AG04449 (cell line): ENCODE measurements at regions not wholly inside any gene's neighbourhood (a gene's known extent, or its start where the extent isn't known, plus 50 kb on each side); places are given as distances from the start of the nearest gene placed in this dataset.

ENCODE experiments used
- CTCF ChIA-PET: fragments of 350-600 bp; formaldehyde crosslinking; extraction: SDS; loops from one replicate; lab custom pipeline; 2021; ENCODE audit warnings: antibody characterized with exemption; lab: Yijun Ruan, JAX
- POLR2A ChIA-PET: fragments of 400-600, 350-600 bp; formaldehyde crosslinking; extraction: SDS; loops from one replicate; lab custom pipeline; 2020; ENCODE audit warnings: antibody characterized with exemption, inconsistent platforms; lab: Yijun Ruan, JAX
- DNase-seq: peaks from one replicate; pipeline ENCODE4 v3.0.0-alpha.2; 2010; ENCODE audit warnings: low read depth, low spot score
- H3K4me3 ChIP-seq: 2 replicates; pipeline ENCODE4 v1.5.1; 2011; ENCODE audit warnings: low read depth, mild to moderate bottlenecking, control low read depth, low read length
- TF ChIP-seq, protein P1 (sequence below): IDR thresholded peaks from one replicate; pipeline ENCODE4 v1.5.1; 2011; ENCODE audit warnings: mild to moderate bottlenecking, moderate library complexity, low read length, control low read depth, inconsistent platforms; ENCODE audit not compliant: insufficient read depth; ENCODE audit errors: missing control alignments

- TF ChIP-seq, protein P1, sequence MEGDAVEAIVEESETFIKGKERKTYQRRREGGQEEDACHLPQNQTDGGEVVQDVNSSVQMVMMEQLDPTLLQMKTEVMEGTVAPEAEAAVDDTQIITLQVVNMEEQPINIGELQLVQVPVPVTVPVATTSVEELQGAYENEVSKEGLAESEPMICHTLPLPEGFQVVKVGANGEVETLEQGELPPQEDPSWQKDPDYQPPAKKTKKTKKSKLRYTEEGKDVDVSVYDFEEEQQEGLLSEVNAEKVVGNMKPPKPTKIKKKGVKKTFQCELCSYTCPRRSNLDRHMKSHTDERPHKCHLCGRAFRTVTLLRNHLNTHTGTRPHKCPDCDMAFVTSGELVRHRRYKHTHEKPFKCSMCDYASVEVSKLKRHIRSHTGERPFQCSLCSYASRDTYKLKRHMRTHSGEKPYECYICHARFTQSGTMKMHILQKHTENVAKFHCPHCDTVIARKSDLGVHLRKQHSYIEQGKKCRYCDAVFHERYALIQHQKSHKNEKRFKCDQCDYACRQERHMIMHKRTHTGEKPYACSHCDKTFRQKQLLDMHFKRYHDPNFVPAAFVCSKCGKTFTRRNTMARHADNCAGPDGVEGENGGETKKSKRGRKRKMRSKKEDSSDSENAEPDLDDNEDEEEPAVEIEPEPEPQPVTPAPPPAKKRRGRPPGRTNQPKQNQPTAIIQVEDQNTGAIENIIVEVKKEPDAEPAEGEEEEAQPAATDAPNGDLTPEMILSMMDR = no peak
- CTCF ChIA-PET = no interaction called here
- DNase-seq = no peak
- POLR2A ChIA-PET = no interaction called here
- no peak overlapping the region for H3K4me3 ChIP-seq
Observed at GRCh38 chr4:45199736-45200135, 473.4 kb upstream of the GNPDA2 start.

DNA sequence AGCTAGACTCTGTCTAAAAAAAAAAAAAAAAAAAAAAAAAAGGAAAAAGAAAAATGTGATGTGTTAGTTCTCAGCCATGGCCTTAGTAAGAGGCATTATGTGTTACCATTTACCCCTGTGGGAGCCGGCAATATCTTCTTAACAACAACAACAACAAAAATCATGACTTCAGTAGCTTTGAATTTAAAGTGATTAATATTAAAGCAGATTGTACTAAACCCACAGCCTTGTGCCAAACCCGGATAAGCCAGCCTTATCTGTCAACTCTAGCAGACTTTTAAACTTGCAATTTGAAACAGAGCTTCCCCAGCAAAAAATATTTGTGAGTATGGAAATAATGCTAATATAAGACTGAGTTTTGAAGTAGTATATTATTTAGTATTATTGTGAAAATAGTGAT, 462.1 kb upstream of the GNPDA2 start:
- no peak for DNase-seq
- no peak overlapping the region for H3K4me3 ChIP-seq
- TF ChIP-seq, protein P1 = no peak
- POLR2A ChIA-PET = no interaction called here
- CTCF ChIA-PET = no interaction called here

- CTCF ChIA-PET = no interaction called here
Observed at GRCh38 chr4:45186249-45186648, 459.9 kb upstream of the GNPDA2 start.

GRCh38 chr4:45183905-45184304, 457.5 kb upstream of the GNPDA2 start:
- ChIA-PET POLR2A (no interaction called here), CTCF (no interaction called here)
- no peak for DNase-seq
- H3K4me3 ChIP-seq = no peak overlapping the region
- TF ChIP-seq, protein P1 = no peak

More at GRCh38 chr4:45186249-45186648, 459.9 kb upstream of the GNPDA2 start:
- H3K4me3 ChIP-seq = no peak overlapping the region
- no peak for DNase-seq
- POLR2A ChIA-PET = no interaction called here
- TF ChIP-seq, protein P1 = no peak

DNA sequence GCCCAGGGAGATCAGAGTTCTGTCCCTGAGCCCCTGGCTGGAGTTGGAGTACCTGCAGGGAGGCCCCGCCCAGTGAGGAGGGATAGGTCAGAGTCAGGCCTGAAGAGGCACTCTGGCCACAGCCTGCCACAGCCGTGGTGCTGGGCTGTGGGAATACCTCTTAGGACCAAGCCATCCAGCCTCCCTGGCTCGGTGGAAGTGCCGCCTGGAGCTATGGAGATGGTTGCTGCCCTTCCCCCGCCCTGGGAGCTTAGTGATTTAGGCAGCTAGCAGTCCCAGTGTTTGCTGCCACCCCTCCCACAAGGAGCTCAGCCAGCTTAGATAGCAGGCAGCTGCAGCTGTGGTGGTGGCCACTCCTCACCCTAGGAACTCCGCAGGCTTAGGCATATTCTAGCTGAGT, 446.3 kb upstream of the GNPDA2 start:
- CTCF ChIA-PET = no interaction called here
- POLR2A ChIA-PET = no interaction called here

GRCh38 chr4:45160951-45161350, 434.6 kb upstream of the GNPDA2 start:
- POLR2A ChIA-PET = no interaction called here
- CTCF ChIA-PET = no interaction called here
- TF ChIP-seq, protein P1 = no peak
- DNase-seq = no peak
- no peak overlapping the region for H3K4me3 ChIP-seq

More for the DNA sequence above, 446.3 kb upstream of the GNPDA2 start:
- H3K4me3 ChIP-seq = no peak overlapping the region
- TF ChIP-seq, protein P1 = no peak
- no peak for DNase-seq
